ENCODE measurements at regions not wholly inside any gene's neighbourhood (a gene's known extent, or its start where the extent isn't known, plus 50 kb on each side); places are given as distances from the start of the nearest gene placed in this dataset.

DNA sequence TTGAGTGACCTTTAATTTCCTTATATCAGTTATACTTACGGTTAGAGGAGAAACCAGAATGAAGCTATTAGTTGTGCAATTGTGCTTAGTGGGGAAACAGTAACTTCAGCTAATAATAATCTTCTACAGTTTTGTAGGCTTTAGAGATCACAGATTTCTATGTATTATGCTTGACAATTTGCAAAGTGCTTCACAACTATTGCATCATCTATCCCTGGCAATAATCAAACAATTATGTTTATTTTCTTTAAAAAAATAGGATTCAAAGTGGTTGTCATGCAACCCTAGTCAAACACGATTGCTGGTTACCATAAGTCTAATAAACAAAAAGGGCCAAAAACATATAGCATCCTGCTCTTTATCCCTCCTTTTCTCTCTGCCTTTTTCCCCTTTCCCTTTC is 530.3 kb downstream of the NXPH1 start:
- TF ChIP-seq, protein P1, sequence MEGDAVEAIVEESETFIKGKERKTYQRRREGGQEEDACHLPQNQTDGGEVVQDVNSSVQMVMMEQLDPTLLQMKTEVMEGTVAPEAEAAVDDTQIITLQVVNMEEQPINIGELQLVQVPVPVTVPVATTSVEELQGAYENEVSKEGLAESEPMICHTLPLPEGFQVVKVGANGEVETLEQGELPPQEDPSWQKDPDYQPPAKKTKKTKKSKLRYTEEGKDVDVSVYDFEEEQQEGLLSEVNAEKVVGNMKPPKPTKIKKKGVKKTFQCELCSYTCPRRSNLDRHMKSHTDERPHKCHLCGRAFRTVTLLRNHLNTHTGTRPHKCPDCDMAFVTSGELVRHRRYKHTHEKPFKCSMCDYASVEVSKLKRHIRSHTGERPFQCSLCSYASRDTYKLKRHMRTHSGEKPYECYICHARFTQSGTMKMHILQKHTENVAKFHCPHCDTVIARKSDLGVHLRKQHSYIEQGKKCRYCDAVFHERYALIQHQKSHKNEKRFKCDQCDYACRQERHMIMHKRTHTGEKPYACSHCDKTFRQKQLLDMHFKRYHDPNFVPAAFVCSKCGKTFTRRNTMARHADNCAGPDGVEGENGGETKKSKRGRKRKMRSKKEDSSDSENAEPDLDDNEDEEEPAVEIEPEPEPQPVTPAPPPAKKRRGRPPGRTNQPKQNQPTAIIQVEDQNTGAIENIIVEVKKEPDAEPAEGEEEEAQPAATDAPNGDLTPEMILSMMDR (IDR thresholded peaks at IDR 0.05), result no peak
- H3K27ac ChIP-seq, result no peak overlapping the region
- ATAC-seq (ENCODE audit: insufficient number of reproducible peaks, low FRiP score, low read depth) (no peak), DNase-seq (ENCODE audit: low spot score) (no peak)
- no peak overlapping the region for H3K4me3 ChIP-seq
- no peaks in the 10 kb centered on the region for H3K27me3 ChIP-seq (replicated peaks; ENCODE audit: insufficient read depth)
- H3K9me3 ChIP-seq, result no peaks in the 10 kb centered on the region
- no peaks in the 10 kb centered on the region for H3K4me1 ChIP-seq (ENCODE audit: control insufficient read depth in 1 of 2, low read depth in 2 of 2)
- H3K36me3 ChIP-seq, result no peaks in the 10 kb centered on the region

- TF ChIP-seq, protein P1 (IDR thresholded peaks at IDR 0.05), result no peak
- Histone ChIP-seq H3K36me3 (no peaks in the 10 kb centered on the region), H3K27ac (no peak overlapping the region), H3K27me3 (replicated peaks; ENCODE audit: insufficient read depth) (no peaks in the 10 kb centered on the region), H3K9me3 (no peaks in the 10 kb centered on the region), H3K4me1 (ENCODE audit: control insufficient read depth in 1 of 2, low read depth in 2 of 2) (no peaks in the 10 kb centered on the region), H3K4me3 (no peak overlapping the region)
- ATAC-seq (ENCODE audit: insufficient number of reproducible peaks, low FRiP score, low read depth) (no peak), DNase-seq (ENCODE audit: low spot score) (no peak)
These were observed 531.8 kb downstream of the NXPH1 start for GRCh38 chr7:8965177-8965576.

- ATAC-seq (ENCODE audit: insufficient number of reproducible peaks, low FRiP score, low read depth) (no peak), DNase-seq (ENCODE audit: low spot score) (no peak)
- TF ChIP-seq, protein P1 (IDR thresholded peaks at IDR 0.05), result no peak
- H3K4me1 ChIP-seq (ENCODE audit: control insufficient read depth in 1 of 2, low read depth in 2 of 2), result no peaks in the 10 kb centered on the region
- H3K27me3 ChIP-seq (replicated peaks; ENCODE audit: insufficient read depth), result no peaks in the 10 kb centered on the region
- no peaks in the 10 kb centered on the region for H3K9me3 ChIP-seq
- H3K4me3 ChIP-seq, result no peak overlapping the region
- H3K27ac ChIP-seq, result no peak overlapping the region
- H3K36me3 ChIP-seq, result no peaks in the 10 kb centered on the region
These were observed 540.2 kb downstream of the NXPH1 start for GRCh38 chr7:8973601-8974000.

DNA sequence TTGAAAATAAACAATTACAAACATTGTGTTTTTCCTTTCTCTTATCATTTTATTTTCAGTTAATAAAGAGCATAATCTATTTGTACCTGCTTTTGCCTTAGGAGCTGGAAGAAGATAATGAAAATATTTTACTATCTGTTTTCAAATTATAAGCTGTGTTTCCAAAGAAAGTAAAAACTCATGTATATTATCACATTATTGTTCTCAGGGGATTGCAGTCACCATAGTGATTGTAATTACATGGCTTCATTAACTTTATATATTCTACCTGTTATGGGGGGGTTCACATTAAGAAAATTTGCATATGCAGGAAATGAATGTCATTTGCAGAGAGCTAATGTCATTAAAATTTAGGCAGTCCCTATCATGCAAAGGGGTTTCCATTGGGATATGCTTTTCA is 542.3 kb downstream of the NXPH1 start:
- TF ChIP-seq, protein P1 (IDR thresholded peaks at IDR 0.05), result no peak
- DNase-seq (ENCODE audit: low spot score), result no peak
- no peak overlapping the region for H3K27ac ChIP-seq
- H3K36me3 ChIP-seq, result no peaks in the 10 kb centered on the region
- H3K4me1 ChIP-seq (ENCODE audit: control insufficient read depth in 1 of 2, low read depth in 2 of 2), result no peaks in the 10 kb centered on the region
- no peak for ATAC-seq (ENCODE audit: insufficient number of reproducible peaks, low FRiP score, low read depth)
- no peak overlapping the region for H3K4me3 ChIP-seq
- no peaks in the 10 kb centered on the region for H3K27me3 ChIP-seq (replicated peaks; ENCODE audit: insufficient read depth)
- H3K9me3 ChIP-seq, result no peaks in the 10 kb centered on the region

GRCh38 chr7:8982338-8982992 is 549.1 kb downstream of the NXPH1 start:
- no peak overlapping the region for H3K4me3 ChIP-seq
- H3K4me1 ChIP-seq (ENCODE audit: control insufficient read depth in 1 of 2, low read depth in 2 of 2), result no peaks in the 10 kb centered on the region
- TF ChIP-seq, protein P1 (IDR thresholded peaks at IDR 0.05), result no peak
- ATAC-seq (ENCODE audit: insufficient number of reproducible peaks, low FRiP score, low read depth) (no peak), DNase-seq (ENCODE audit: low spot score) (no peak)
- no peaks in the 10 kb centered on the region for H3K27me3 ChIP-seq (replicated peaks; ENCODE audit: insufficient read depth)
- no peak overlapping the region for H3K27ac ChIP-seq
- no peaks in the 10 kb centered on the region for H3K36me3 ChIP-seq
- H3K9me3 ChIP-seq, result no peaks in the 10 kb centered on the region

All from thoracic aorta (tissue), 2 donors.